T47D (cell line): ENCODE measurements at regions not wholly inside any gene's neighbourhood (a gene's known extent, or its start where the extent isn't known, plus 50 kb on each side); places are given as distances from the start of the nearest gene placed in this dataset.

Source experiments
- DNase-seq, 2 experiments: peaks; one replicate each; pipeline versions ENCODE4 v3.0.0 to v3.0.0-alpha.2; 2011 to 2012; ENCODE audit warnings: low read depth in 1 of 2, low spot score in 1 of 2
- JUND ChIP-seq: IDR thresholded peaks from 2 replicates; pipeline ENCODE4 v1.6.1; 2012; ENCODE audit warnings: low read depth
- in situ Hi-C: cut with HindIII; loops from 2 replicates; pipeline ENCODE4 v1.10.0; 2016; ENCODE audit warnings: low sequenced_read_pairs, low pct_unique_long_range_greater_than_20kb

DNA sequence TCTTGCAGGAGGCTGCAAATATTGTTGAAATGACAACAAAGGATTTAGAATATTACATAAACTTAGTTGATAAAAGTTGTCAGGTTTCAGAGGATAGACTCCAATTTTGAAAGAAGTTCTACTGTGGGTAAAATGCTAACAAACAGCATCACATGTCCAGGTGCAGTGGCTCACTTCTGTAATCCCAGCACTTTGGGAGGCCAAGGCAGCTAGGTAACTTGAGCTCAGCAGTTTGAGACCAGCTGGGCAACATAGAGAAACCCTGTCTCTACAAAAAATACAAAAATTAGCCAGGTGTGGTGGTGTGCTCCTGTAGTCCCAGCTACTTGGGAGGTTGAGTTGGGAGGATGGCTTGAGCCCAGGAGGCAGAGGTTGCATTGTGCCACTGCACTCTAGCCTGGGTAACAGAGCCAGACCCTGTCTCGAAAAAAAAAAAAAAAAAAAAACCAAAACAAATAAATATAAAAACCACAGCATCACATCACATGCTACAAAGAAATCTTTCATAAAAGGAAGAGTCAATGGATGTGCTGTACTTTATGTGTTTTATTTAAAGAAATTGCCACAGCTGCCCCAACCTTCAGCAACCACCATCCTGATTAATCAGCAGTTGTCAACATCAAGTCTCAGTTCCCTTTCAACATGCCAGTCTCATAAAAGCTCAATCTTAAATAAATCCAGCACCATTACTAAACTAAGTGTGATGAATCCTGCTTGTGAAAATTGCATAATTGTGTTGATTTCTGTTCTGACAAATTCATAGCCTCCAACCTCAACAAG is 83.2 kb upstream of the MBL2 start:
- in situ Hi-C loops, result no loop called here
- no peak for DNase-seq
- TF ChIP-seq JUND, result no peak

DNA sequence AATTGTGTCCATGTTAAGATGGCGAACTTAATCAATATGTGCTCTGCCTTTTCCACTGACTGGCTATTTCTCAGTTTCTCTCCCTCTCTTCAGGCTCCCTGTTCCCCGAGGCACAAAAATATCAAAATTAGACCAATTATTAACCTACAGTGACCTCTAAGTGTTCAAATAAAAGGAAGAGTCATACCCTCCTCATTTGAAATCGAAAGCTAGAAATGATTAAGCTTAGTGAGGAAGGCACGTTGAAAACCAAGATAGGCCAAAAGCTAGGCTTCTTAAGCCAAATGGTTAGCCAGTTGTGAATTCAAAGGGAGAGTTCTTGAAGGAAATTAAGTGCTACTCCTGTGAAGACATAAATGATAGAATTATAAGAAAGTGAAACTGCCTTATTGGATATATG is 81.1 kb upstream of the MBL2 start:
- in situ Hi-C loops, result no loop called here
- no peak for TF ChIP-seq JUND
- DNase-seq, result no peak

DNA sequence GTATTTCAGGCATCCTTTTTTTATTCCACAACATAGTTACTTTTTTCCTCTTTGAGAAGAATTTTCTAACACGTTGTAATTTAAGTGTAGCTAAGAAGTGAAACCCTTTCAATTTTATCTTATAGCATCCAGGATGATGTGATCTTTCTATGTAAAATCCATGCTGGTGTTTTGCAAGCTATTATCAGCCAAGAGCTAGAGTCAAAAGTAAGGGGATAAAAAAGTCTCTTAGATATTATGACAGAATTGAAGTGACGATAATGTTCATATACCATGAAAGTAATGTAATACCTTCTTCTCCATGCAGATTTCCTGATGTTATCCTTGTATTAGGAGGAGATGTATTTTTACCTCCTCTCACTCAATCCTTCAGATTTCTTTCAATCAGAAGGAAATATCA is 64.2 kb upstream of the MBL2 start:
- in situ Hi-C loops, result no loop called here
- DNase-seq, result no peak
- no peak for TF ChIP-seq JUND
